Dermis blood vessel endothelial cell (primary cell): ENCODE measurements at regions not wholly inside any gene's neighbourhood (a gene's known extent, or its start where the extent isn't known, plus 50 kb on each side); places are given as distances from the start of the nearest gene placed in this dataset.

Experiments
- DNase-seq: peaks from one replicate; pipeline ENCODE4 v3.0.0; 2010

DNA sequence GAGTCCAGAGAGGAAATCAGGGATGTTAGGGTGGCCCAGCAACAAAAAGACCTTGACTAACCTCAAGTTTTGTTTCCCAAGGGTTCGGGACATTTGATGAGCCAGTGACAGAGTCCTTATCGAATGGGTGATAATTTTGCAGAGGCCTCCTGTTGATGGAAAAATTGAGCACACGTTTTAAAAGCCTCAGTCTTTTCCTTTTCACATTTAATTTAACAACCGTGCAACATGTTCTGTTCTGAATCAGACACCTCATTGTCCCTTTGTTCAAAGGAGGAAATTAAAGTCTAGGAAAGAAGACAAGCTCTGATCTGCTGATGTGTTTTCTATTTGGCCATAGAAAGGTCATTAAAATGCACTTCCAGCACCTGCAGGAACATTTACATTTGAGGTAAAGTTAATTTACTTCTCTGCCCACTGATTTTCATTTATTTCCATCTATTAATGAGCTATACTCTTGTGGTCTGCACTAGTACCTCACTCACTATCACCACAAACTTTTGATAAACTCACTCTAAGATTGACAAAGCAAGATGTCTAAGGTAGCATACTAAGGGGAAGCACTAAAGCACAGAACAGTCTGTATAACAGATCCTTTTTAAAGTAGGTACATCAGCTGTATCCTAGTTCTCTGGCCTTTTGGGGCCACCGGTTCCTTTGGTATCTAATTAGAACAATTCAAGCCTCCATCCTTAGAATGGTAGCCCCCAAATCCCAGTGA lies 147.0 kb downstream of the RPAP3 start:
- DNase-seq, result no peak

DNA sequence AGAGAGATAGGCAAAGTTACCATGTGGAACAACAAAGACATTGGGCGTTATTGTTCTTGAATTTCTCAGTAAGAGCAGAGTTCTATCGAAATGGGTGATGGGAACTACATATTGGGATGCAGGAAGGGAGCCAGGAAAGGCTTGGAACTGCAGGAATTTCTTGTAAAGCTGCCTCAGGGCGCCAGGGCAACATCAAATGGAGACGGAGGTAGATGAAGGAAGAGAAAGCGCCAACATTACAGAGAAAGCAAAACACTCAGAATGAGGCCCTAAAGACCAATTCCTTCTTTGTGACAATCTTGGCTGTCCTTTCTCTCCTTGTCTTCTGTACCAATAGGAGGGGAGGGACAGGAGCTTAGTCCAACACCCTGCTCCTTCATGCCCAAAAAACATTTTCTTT lies 148.4 kb downstream of the RPAP3 start:
- no peak for DNase-seq

DNA sequence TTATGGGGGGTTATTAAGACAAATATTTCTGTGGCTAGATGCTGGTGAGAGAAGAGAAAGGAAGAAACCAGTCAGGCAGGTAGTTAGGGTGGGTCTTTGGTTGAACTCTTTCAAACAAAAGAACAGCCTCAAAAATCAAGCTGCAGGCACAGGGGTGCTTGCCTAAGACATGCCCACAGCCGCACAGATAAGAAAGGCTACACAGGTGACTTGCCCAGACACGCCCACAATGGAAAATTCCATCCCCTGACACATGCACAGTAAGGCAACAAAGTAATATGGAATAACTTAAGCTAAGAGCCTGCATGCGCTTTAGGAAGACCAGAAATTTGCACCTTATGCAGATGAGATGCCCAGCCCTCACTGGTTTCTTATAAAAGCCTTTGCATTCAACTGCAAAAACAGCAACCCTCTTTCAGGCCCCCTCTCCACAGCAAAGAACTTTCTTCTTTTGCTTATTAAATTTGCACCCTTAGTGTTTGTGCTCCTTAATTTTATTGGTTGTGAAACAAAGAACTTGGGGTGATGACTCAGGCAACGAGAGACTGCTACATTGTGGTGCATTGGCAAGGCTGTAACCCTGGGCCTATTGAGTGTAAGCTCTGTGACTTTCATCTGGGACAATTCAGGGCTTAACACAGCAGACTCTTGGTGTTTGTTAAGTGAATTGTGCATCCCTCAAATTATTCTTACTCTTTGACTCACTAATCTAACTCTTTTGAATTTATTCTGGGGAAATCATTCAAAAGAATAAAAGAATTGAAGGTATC lies 149.4 kb downstream of the RPAP3 start:
- DNase-seq, result no peak

DNA sequence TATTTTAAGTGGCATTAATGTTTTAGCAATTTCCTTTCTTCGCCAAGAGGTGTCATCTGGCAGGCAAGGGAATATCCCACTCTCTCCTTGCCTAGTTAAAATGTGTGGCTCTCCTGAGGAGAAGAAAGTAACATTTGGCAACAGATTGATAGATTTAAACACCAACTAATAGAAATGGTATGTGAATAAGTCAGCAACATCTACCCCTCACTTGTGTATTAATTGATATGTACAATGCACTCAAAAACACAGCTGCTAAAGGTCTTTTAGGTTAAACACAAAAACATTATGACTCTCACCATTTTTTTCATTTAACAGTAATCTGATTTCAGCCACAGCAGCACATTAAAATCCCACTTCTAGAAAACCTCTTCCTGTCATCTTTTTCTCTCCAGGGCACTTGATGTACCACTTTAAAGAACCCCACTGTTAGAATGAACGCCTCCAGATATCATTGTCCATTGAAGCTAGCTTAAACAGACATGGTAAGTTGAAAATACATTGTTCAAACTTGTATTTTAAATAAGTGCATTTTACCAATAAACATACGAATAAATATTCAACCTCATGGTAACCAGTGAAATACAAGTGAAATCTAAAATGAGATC lies 151.7 kb downstream of the RPAP3 start:
- no peak for DNase-seq

GRCh38 chr12:47553266-47553665 lies 152.6 kb downstream of the RPAP3 start:
- no peak for DNase-seq

DNA sequence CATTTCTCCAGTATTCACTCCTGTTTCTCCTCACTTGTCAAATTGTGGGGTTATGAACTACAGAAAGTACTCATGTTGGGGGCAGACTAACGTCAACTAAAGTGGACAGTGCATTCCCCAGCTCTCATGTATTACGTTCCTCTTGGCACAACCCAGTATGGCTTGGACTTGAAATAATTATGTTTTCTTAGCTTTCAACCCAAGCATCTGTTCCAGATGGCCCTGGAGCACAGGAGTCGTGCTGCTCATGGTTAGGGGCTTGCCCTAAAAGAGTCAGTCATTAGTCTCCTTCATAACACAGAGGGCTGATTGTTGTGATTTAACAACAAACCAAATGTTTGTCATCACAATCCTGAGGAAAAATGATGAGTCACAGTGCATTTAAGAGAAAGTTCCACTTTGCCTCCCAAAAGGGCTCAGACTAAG lies 154.4 kb downstream of the RPAP3 start:
- DNase-seq, result no peak

DNA sequence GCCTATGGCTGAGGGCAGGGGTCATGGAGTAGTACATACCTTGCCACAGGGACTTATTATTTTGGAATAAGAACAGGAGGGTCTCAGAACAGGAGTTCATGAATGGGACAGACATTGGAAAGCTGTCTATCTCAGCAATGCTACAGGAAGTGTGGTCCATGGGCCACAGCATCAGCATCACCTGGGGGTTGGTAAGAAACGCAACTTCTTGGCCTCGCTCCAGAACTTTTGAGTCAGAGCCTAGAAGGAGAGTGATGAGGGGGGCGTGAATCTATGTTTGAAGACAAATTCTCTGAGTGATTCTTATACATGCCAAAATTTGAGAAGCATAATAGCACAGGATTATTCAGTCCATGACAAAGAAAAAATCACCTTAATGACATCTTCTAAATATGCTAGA lies 156.6 kb downstream of the RPAP3 start:
- no peak for DNase-seq

DNA sequence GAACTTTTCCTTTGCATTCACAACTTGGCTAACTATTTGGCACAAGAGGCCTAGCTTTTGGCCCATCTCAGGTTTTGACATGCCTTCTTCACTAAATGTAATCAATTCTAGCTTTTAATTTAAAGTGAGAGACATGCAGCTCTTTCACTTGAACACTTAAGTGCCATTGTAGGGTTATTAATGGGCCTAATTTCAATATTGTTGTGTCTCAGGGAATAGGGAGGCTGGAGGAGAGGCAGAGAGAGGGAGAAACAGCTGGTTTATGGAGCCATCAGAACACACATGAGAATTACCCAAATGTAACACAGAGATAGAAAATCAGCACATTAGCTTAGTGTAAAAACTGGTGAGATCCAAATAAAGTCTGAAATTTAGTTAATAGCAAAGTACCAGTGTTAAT lies 157.4 kb downstream of the RPAP3 start:
- no peak for DNase-seq

DNA sequence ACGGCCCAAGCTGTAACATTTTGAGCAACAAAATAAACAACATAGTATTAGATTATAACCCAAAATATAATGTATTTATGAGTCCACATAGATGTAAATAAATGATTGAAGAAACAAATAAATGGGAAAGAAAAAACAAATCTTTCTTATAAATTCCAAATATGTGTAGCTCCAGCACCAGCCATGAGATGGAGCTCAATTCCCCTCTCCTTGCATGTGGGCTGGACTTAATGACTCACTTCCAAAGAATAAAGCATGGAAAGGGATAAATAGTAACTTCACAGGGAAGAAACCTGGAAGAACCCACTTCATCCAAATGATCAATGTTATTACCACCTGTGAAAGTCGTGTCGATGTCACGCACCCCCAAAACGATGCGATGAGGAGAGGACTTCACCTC lies 158.8 kb downstream of the RPAP3 start:
- peak; percentile 68 for DNase-seq

- no peak for DNase-seq
Measured at GRCh38 chr12:47545938-47546609, 159.8 kb downstream of the RPAP3 start.

GRCh38 chr12:47534695-47535094 lies 171.1 kb downstream of the RPAP3 start:
- peak; percentile 16 for DNase-seq

- DNase-seq, result no peak
Measured at GRCh38 chr12:47530050-47530449, 175.8 kb downstream of the RPAP3 start.

- no peak for DNase-seq
Measured at GRCh38 chr12:47527816-47528215, 178.0 kb downstream of the RPAP3 start.

GRCh38 chr12:47520029-47520428 lies 185.8 kb downstream of the RPAP3 start:
- DNase-seq, result no peak

DNA sequence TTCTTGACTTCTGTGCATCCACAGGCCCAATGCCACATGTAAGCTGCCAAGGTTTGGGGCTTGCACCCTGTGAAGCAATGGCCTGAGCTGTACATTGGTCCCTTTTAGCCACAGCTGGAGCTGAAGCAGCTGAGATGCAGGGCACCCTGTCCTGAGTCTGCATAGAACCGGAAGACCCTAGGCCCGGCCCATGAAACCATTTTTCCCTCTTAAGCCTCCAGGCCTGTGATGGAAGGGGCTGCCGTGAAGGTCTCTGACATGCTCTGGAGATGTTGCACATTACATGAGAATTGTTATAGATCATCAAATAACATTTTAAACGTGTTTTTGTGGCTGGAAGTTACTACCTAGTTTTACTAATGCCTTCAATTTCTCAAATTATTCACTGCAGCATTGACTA lies 188.7 kb downstream of the RPAP3 start:
- DNase-seq, result no peak

- DNase-seq, result no peak
Measured at GRCh38 chr12:47509398-47509851, 196.4 kb downstream of the RPAP3 start.

DNA sequence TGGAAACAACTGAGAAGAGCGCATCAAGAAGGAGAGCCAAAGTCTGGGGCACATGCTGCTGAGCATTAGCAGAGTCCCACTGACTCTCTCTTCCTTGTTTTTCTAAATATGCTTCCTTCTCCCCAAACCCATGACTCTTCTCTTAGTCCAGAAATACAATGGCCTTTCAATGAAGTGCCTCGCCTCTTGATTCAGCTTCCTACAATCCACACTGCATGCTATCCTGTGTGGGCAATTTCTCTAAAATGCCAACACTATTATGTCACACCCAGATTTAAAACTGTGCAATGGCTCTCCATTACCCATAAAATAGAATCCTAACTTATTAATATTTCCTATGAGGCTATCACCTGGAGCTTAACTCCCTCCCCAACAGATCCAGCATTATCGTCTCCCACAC lies 198.6 kb downstream of the RPAP3 start:
- DNase-seq, result no peak

DNA sequence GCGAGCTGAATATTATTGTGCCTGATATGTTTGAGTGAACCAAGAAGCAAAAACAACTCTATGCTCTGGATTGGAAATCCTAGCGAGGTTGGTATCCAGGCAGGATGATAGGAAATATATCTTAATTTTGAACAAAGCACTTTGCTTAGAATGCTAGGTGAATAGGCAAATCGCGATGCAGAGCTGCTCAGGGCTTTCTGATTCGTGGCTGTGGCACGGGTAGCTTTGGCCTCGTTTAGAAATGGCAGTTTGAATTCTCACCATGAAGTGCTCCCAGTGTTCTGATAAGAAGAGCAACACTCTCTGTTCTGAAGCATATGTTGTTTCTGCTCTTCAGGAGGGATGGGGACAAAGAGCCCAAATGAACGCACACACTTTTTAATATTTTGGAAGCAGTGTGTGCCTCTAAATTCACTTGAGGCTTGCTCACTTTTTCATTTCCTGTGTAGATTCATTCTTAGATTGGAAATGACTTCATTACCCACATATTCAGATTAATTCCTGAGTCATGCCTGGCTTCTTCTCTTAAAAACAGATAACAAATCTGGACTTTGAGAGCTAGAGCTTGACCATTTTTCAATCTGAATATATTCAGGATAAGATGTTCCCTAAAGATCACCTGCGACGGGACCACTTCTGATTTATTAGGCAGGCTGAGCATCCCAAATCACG lies 200.9 kb downstream of the RPAP3 start:
- no peak for DNase-seq

GRCh38 chr12:47493801-47494200 lies 212.0 kb downstream of the RPAP3 start:
- DNase-seq, result no peak

- no peak for DNase-seq
Measured at GRCh38 chr12:47491516-47492305, 214.1 kb downstream of the RPAP3 start.

GRCh38 chr12:47488888-47489287 lies 216.9 kb downstream of the RPAP3 start:
- no peak for DNase-seq

GRCh38 chr12:47481041-47481440 lies 224.8 kb downstream of the RPAP3 start:
- no peak for DNase-seq
